LoVo (cell line): ENCODE measurements at regions not wholly inside any gene's neighbourhood (a gene's known extent, or its start where the extent isn't known, plus 50 kb on each side); places are given as distances from the start of the nearest gene placed in this dataset.
A peak's percentile ranks its signal among the peaks of the same experiment; 100 is the strongest.
"Not testable (repeated sequence)": the region's sequence is repeated elsewhere in the genome, so short reads cannot be mapped to it uniquely, and the experiment has no call there.

Experiments used
- DNase-seq: peaks from one replicate; pipeline ENCODE4 v3.0.0-alpha.2; 2016; ENCODE audit warnings: low spot score

- DNase-seq = peak; percentile 49
Observed at GRCh38 chr20:52312132-52312729, 120.7 kb upstream of the ZFP64 start.

DNA sequence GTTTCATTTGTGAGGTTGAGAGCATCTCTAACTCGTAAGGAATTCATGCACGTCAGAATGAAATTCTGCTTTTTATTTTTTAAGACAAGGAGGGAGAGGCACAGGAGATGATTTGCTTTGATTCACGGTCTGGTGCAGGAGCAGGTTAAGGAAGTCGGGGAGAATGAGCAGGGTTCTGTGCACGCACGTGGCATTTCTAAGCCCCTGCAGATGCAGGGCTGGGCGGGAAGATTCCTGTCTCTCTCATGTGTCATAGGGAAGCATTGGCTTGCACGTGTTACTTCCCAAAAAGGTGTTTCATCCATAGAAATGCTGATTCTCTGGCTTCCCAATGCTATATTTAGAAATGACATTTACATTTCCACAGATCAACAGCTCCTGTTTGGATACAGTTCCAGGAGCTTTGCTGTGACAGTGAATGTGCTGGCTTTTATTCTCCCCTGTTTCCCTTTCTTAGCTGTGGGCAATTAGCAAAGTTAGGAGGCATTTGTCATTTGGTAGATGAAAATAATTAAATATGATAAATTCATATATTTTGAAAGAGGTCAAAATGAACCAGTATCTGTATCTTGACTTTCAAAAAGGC is 119.7 kb upstream of the ZFP64 start:
- DNase-seq = no peak

- no peak for DNase-seq
Observed at GRCh38 chr20:52309181-52309580, 117.6 kb upstream of the ZFP64 start.

- DNase-seq = no peak
Observed at GRCh38 chr20:52306477-52306876, 114.9 kb upstream of the ZFP64 start.

DNA sequence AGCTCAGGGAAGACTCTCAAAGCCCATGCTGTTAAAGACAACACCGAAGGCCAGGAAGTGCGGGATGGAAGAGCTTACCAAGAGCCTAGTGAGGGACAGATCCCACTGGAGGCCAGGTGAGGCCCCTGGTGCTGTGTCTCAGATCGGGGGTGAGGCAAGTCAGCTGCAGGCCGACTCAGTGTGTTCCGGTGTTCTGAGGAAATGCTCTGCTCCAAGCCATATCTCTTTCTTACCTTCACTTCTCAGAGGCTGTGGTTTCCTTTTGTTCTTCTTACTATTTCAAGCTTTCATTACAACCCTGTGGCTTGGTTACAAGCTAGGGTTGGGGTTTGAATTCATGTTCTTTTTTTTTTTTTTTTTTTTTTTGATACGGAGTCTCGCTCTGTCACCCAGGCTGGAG is 114.3 kb upstream of the ZFP64 start:
- no peak for DNase-seq

GRCh38 chr20:52305024-52305645 is 113.6 kb upstream of the ZFP64 start:
- no peak for DNase-seq

- no peak for DNase-seq
Observed at GRCh38 chr20:52303281-52303950, 111.8 kb upstream of the ZFP64 start.

GRCh38 chr20:52302736-52303135 is 111.2 kb upstream of the ZFP64 start:
- no peak for DNase-seq

GRCh38 chr20:52302051-52302450 is 110.5 kb upstream of the ZFP64 start:
- not testable (repeated sequence) for DNase-seq

DNA sequence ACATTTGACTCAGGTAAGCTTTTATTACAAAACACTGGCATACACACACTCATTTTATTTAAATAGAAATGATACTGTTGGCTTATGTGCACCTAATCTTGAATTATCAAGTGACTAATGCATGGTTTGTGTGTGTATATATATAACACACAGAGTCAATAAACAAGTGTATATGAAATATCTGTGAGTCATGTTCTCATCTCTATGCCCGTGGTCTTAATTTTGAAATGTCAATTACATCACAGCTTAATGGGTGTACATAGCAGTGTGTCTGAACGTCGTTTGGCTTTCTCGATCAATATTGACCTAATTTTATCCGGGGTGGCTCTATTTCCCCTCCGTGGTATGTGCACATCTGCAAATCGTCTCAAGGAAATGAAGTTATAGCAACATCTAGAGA is 104.0 kb upstream of the ZFP64 start:
- no peak for DNase-seq

GRCh38 chr20:52294106-52294628 is 102.6 kb upstream of the ZFP64 start:
- DNase-seq = no peak

DNA sequence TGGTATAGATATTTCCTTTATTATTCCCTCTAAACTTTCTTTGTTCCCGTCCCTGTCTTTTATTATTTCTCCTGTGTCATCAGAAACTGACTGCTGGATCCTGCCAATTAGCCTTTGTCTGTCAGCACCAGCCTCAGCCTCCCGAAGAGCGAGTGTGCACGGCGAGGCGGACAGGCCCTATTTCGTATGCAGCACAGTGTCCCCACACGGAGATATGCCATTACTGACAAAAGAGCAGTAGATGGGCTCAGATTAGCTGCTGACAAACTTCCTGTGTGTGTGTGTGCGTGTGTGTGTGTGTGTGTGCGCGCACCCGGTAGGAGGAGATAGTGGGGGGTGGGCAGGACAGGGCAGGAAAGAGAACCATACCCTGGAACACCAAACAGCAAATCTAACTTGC is 99.5 kb upstream of the ZFP64 start:
- no peak for DNase-seq

- DNase-seq = no peak
Observed at GRCh38 chr20:52290569-52290968, 99.0 kb upstream of the ZFP64 start.

DNA sequence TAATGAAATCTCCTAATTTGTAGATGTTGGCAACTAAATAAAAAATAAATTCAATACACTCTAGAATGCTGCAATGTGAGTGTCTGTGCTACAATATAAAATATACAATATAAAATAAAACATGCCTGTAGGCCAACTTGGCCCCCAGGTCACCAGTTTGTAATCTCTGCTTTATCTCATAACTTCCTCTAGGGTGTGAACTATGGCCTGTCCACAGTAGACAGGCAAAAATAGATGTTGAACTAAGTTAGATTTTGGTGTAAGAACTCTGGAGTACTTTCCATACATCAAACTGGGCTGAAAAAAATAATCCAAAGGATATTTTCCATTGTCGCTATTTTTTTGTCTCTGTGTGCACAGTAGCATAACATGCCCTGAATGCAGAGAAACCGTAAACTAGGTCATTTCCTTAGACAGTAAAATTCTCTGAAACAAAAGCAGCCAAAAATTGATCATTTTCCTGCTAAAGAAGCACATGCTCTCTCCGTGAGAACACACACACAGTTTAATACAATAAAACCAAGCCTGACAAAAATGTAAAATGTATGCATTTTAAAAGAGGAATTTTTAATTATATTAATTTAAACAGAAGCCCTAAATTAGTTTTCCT is 98.5 kb upstream of the ZFP64 start:
- no peak for DNase-seq

DNA sequence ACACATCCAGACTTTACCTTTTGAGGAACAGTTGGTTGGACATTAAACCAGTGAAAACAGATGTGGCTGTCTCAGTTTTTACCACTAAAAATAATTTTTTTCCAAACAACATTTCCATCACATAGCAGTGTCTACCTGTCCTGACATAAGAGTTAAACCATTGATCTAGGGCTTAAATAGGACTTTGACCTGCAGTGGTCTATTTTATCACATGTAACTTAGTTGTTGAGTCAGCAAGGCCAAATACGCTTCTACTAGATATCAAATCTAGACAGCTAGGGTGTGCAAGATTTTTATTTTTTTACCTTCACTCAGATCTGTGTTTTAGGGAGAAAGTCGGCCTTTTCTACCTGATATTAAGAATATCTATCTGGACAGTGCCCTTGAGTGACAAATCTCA is 88.8 kb upstream of the ZFP64 start:
- no peak for DNase-seq

GRCh38 chr20:52279706-52280105 is 88.1 kb upstream of the ZFP64 start:
- DNase-seq = no peak

- DNase-seq = no peak
Observed at GRCh38 chr20:52275181-52275691, 83.7 kb upstream of the ZFP64 start.

DNA sequence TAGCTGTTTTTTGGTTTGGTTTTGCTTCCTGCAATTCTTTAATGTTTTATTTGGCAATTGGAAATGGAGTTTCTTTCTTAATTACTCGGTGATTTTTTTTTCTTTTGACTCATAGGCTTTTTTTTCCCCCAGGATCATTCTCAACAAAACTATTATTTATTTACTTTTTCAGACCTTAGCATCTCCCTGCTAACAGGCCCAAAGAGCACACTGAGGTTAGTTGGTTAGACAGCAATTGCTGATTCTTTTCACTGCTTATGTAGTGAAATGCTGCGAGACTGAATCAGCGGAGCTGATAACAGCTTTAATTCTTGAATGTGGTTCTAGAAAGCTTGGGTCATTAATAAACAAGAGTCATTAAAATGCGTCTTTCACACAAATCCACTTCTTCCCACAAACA is 79.1 kb upstream of the ZFP64 start:
- DNase-seq = no peak

DNA sequence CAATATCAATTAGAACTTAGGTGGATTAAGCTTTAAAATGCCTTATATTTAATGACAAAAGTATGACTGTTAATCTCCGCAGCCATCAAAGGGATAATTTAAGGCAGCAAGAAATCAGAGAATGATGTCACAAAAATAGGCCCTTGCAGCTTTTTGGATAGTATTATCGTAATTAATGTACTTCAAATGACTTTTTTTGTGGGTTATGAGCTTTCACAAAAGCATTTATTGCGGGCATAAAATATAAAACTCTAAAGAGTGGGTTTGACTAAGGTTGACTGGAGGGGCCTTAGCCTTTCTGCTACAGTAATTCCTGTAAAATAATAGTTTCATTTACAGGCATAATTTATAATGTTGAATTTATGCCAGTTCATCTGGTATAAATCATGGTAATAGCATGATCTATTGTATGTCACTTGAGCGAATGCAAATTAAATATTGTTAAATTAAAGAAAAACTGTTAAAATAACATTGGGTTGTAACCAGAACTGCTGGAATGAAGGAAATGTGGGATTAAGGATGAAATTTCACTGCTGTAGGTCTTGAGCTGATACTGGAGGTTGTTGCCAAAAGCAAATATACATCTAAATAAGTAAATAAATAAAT is 78.5 kb upstream of the ZFP64 start:
- DNase-seq = no peak

DNA sequence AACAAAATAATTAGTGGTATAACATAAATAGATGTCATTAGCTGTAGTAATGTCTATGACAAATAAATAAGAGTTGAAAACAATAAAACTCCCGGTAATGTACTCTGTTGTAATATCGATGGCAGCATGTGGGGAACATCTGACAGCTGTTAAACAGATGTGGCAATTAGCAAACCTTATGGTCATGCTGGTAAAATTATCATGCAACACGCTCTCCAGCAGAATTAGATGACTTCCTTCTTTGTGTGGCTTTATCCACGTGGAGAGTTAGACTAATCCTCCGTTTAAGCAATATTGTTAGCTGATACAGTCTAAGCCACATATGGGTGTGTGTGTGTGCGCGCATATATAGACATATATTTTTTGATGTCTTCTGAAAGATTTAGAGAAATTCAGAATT is 77.7 kb upstream of the ZFP64 start:
- no peak for DNase-seq

GRCh38 chr20:52268184-52268749 is 76.7 kb upstream of the ZFP64 start:
- DNase-seq = no peak

- no peak for DNase-seq
Observed at GRCh38 chr20:52267418-52267817, 75.8 kb upstream of the ZFP64 start.
